CD4-positive, alpha-beta T cell (primary cell): ENCODE measurements at regions not wholly inside any gene's neighbourhood (a gene's known extent, or its start where the extent isn't known, plus 50 kb on each side); places are given as distances from the start of the nearest gene placed in this dataset.

Experiments used
- ATAC-seq: fragments of 200-7000 bp; cut with Tn5 transposase; one replicate; pipeline ENCODE4 v1.10.0; 2022; ENCODE audit warnings: mild to moderate bottlenecking; ENCODE audit not compliant: poor library complexity
- CTCF ChIA-PET: fragments of 350-600 bp; sonication (Branson Sonifier 250); formaldehyde crosslinking; loops from one replicate; lab custom pipeline; 2021; ENCODE audit warnings: antibody characterized with exemption, inconsistent platforms; lab: Charles Lee
- POLR2A ChIA-PET: fragments of 350-600 bp; sonication (Branson Sonifier 250); formaldehyde crosslinking; loops from one replicate; lab custom pipeline; 2021; ENCODE audit warnings: antibody characterized with exemption, inconsistent platforms; lab: Charles Lee
- DNase-seq, 14 experiments: peaks; one replicate each; pipeline ENCODE4 v3.0.0-alpha.2; 2013 to 2020; ENCODE audit warnings: mixed read lengths in 2 of 14
- H3K27ac ChIP-seq, 2 donors: one replicate each; pipeline versions ENCODE4 v1.5.1 to v1.7.0; 2013; ENCODE audit warnings: low read length in 2 of 2, low read depth in 1 of 2, mild to moderate bottlenecking in 1 of 2
- H3K27me3 ChIP-seq, 2 experiments: 1 replicate in 1 of 2; 2 replicates in 1 of 2; pipeline versions ENCODE4 v1.6.1 to v1.7.0; 2013; ENCODE audit warnings: low read length in 2 of 2, control low read depth in 1 of 2, mild to moderate bottlenecking in 1 of 2, moderate library complexity in 1 of 2; ENCODE audit not compliant: insufficient read depth in 2 of 2, control insufficient read depth in 1 of 2
- H3K36me3 ChIP-seq: one replicate; pipeline ENCODE4 v1.6.1; 2013; ENCODE audit warnings: low read length, control low read depth; ENCODE audit not compliant: insufficient read depth
- H3K4me1 ChIP-seq: one replicate; pipeline ENCODE4 v1.6.1; 2013; ENCODE audit warnings: low read length, control low read depth; ENCODE audit not compliant: insufficient read depth
- H3K4me3 ChIP-seq: one replicate; pipeline ENCODE4 v1.5.1; 2013; ENCODE audit warnings: mild to moderate bottlenecking, low read length, moderate library complexity
- H3K9me3 ChIP-seq, 2 experiments: 1 replicate in 1 of 2; 2 replicates in 1 of 2; pipeline versions ENCODE4 v1.6.1 to v1.7.0; 2013; ENCODE audit warnings: low read length in 2 of 2, mild to moderate bottlenecking in 2 of 2, control low read depth in 1 of 2, moderate library complexity in 1 of 2; ENCODE audit not compliant: control insufficient read depth in 1 of 2, insufficient read depth in 1 of 2
- H3K27ac Mint-ChIP-seq: one replicate; pipeline ENCODE4 v1.8.0; 2020; ENCODE audit warnings: mixed read lengths
- H3K27me3 Mint-ChIP-seq: one replicate; pipeline ENCODE4 v1.8.0; 2021; ENCODE audit warnings: mixed read lengths
- H3K36me3 Mint-ChIP-seq: one replicate; pipeline ENCODE4 v1.8.0; 2021; ENCODE audit warnings: low read depth, mixed read lengths
- H3K4me1 Mint-ChIP-seq: one replicate; pipeline ENCODE4 v1.8.0; 2021; ENCODE audit warnings: low read depth, mixed read lengths
- H3K4me3 Mint-ChIP-seq: one replicate; pipeline ENCODE4 v1.8.0; 2020; ENCODE audit warnings: mild to moderate bottlenecking, mixed read lengths
- H3K9me3 Mint-ChIP-seq: one replicate; pipeline ENCODE4 v1.8.0; 2020; ENCODE audit warnings: mixed read lengths
- CTCF ChIP-seq: fragments of 200-600 bp; IDR thresholded peaks from one replicate; pipeline ENCODE4 v1.8.0; 2022; ENCODE audit warnings: antibody characterized with exemption, mild to moderate bottlenecking
- intact Hi-C, 2 experiments: fragments of 100-400 bp; cut with DNase I in 1 of 2; cut with micrococcal nuclease in 1 of 2; formaldehyde crosslinking; loops; one replicate each; pipeline versions ENCODE4 v1.15.1 to v1.9.0; 2023 to 2025; cut with DNase I, micrococcal nuclease

- ATAC-seq (no peak), DNase-seq (peak in 3 of 14 experiments; percentile 24 to 63 (median 55))
- H3K27me3 Mint-ChIP-seq, result no peaks in the 10 kb centered on the region
- Histone ChIP-seq H3K36me3 (no peaks in the 10 kb centered on the region), H3K27ac (no peak overlapping the region), H3K4me1 (peaks cover 52% of the 10 kb centered on the region), H3K4me3 (no peak overlapping the region), H3K9me3 (peaks cover 0 to 13% of the 10 kb centered on the region in 2 experiments), H3K27me3 (no peaks in the 10 kb centered on the region)
- ChIA-PET POLR2A (no interaction called here), CTCF (no interaction called here)
- H3K9me3 Mint-ChIP-seq, result no peaks in the 10 kb centered on the region
- peaks cover 31% of the 10 kb centered on the region for H3K4me1 Mint-ChIP-seq
- H3K36me3 Mint-ChIP-seq, result no peaks in the 10 kb centered on the region
- intact Hi-C loops, result no loop called here
- no peak overlapping the region for H3K4me3 Mint-ChIP-seq
- TF ChIP-seq CTCF, result no peak
- no peak overlapping the region for H3K27ac Mint-ChIP-seq
These were observed 60.9 kb upstream of the FBRSL1 start for GRCh38 chr12:132428936-132429601.

GRCh38 chr12:132427999-132428935 lies 61.7 kb upstream of the FBRSL1 start:
- H3K9me3 Mint-ChIP-seq, result no peaks in the 10 kb centered on the region
- no peak overlapping the region for H3K27ac Mint-ChIP-seq
- H3K4me3 ChIP-seq, result no peak overlapping the region
- ChIA-PET POLR2A (interaction anchor here (0.7 kb wide), 1 partner anchor 61 kb away, joined by 3 read pairs; no protein-coding TSS in a partner anchor), CTCF (no interaction called here)
- no peaks in the 10 kb centered on the region for H3K27me3 ChIP-seq
- TF ChIP-seq CTCF, result no peak
- no peak for ATAC-seq
- H3K36me3 ChIP-seq, result no peaks in the 10 kb centered on the region
- H3K4me3 Mint-ChIP-seq, result no peak overlapping the region
- no peaks in the 10 kb centered on the region for H3K27me3 Mint-ChIP-seq
- H3K27ac ChIP-seq, result no peak overlapping the region
- H3K4me1 Mint-ChIP-seq, result peaks cover 28% of the 10 kb centered on the region
- peaks cover 0 to 18% of the 10 kb centered on the region in 2 experiments for H3K9me3 ChIP-seq
- no peaks in the 10 kb centered on the region for H3K36me3 Mint-ChIP-seq
- intact Hi-C loops, result no loop called here
- H3K4me1 ChIP-seq, result peaks cover 52% of the 10 kb centered on the region
- peak in 1 of 14 experiments; percentile 22 for DNase-seq

GRCh38 chr12:132427174-132427768 lies 62.7 kb upstream of the FBRSL1 start:
- Histone ChIP-seq H3K4me3 (no peak overlapping the region), H3K36me3 (no peaks in the 10 kb centered on the region), H3K4me1 (peaks cover 48% of the 10 kb centered on the region), H3K27ac (no peak overlapping the region), H3K27me3 (no peaks in the 10 kb centered on the region), H3K9me3 (peaks cover 0 to 21% of the 10 kb centered on the region in 2 experiments)
- CTCF ChIA-PET, result no interaction called here
- Mint-ChIP-seq H3K27ac (no peak overlapping the region), H3K36me3 (no peaks in the 10 kb centered on the region), H3K4me1 (peaks cover 32% of the 10 kb centered on the region), H3K27me3 (no peaks in the 10 kb centered on the region), H3K4me3 (no peak overlapping the region), H3K9me3 (no peaks in the 10 kb centered on the region)
- intact Hi-C loops, result no loop called here
- TF ChIP-seq CTCF, result no peak
- ATAC-seq (no peak), DNase-seq (no peak)
- POLR2A ChIA-PET, result interaction anchor here (0.7 kb wide), 1 partner anchor 62 kb away, joined by 3 read pairs; no protein-coding TSS in a partner anchor
